ENCODE measurements at regions not wholly inside any gene's neighbourhood (a gene's known extent, or its start where the extent isn't known, plus 50 kb on each side); places are given as distances from the start of the nearest gene placed in this dataset.

- no peak for ATAC-seq
These were observed 60.3 kb downstream of the DACT1 start for GRCh38 chr14:58697930-58698642.

- no peak for ATAC-seq
These were observed 62.0 kb downstream of the DACT1 start for GRCh38 chr14:58699681-58700205.

- ATAC-seq, result no peak
These were observed 63.4 kb downstream of the DACT1 start for GRCh38 chr14:58701156-58701555.

GRCh38 chr14:58701604-58702003, 63.8 kb downstream of the DACT1 start:
- ATAC-seq, result no peak

GRCh38 chr14:58702441-58703160, 64.8 kb downstream of the DACT1 start:
- no peak for ATAC-seq

- ATAC-seq, result no peak
These were observed 65.4 kb downstream of the DACT1 start for GRCh38 chr14:58703161-58703506.

GRCh38 chr14:58705066-58705465, 67.3 kb downstream of the DACT1 start:
- no peak for ATAC-seq

GRCh38 chr14:58707949-58708348, 70.2 kb downstream of the DACT1 start:
- ATAC-seq, result no peak

GRCh38 chr14:58709949-58710348, 72.2 kb downstream of the DACT1 start:
- no peak for ATAC-seq

- no peak for ATAC-seq
These were observed 73.6 kb downstream of the DACT1 start for GRCh38 chr14:58711382-58711781.

GRCh38 chr14:58712357-58712756, 74.6 kb downstream of the DACT1 start:
- ATAC-seq, result no peak

- no peak for ATAC-seq
These were observed 75.9 kb downstream of the DACT1 start for GRCh38 chr14:58713677-58714076.

- no peak for ATAC-seq
These were observed 78.9 kb downstream of the DACT1 start for GRCh38 chr14:58716706-58717105.

- ATAC-seq, result no peak
These were observed 79.4 kb downstream of the DACT1 start for GRCh38 chr14:58717211-58717610.

- ATAC-seq, result no peak
These were observed 80.1 kb downstream of the DACT1 start for GRCh38 chr14:58717813-58718212.

- no peak for ATAC-seq
These were observed 80.8 kb downstream of the DACT1 start for GRCh38 chr14:58718226-58719205.

GRCh38 chr14:58721723-58722122, 84.0 kb downstream of the DACT1 start:
- ATAC-seq, result no peak

GRCh38 chr14:58722441-58722840, 84.7 kb downstream of the DACT1 start:
- no peak for ATAC-seq

GRCh38 chr14:58724206-58724605, 86.4 kb downstream of the DACT1 start:
- ATAC-seq, result no peak

- ATAC-seq, result no peak
These were observed 86.9 kb downstream of the DACT1 start for GRCh38 chr14:58724702-58725101.

- ATAC-seq, result no peak
These were observed 87.5 kb downstream of the DACT1 start for GRCh38 chr14:58725226-58725625.

GRCh38 chr14:58725871-58726270, 88.1 kb downstream of the DACT1 start:
- ATAC-seq, result no peak
